ENCODE measurements at regions not wholly inside any gene's neighbourhood (a gene's known extent, or its start where the extent isn't known, plus 50 kb on each side); places are given as distances from the start of the nearest gene placed in this dataset.

- intact Hi-C loops (cut with micrococcal nuclease; ENCODE audit: unreplicated experiment), result no loop called here
Measured at GRCh38 chr2:6589150-6589549, 276.6 kb downstream of the CMPK2 start.

GRCh38 chr2:6590442-6590841 is 275.3 kb downstream of the CMPK2 start:
- H3K36me3 ChIP-seq (ENCODE audit: low read depth), result no peaks in the 10 kb centered on the region
- intact Hi-C loops (cut with micrococcal nuclease; ENCODE audit: unreplicated experiment), result no loop called here
- no peaks in the 10 kb centered on the region for H3K4me1 ChIP-seq (replicated peaks; ENCODE audit: insufficient read depth)
- BruUV-seq (replicated peaks), result no TSS peak
- no peaks in the 10 kb centered on the region for H3F3A ChIP-seq (ENCODE audit: insufficient read depth, low read depth)
- no peak for DNase-seq
- no peaks in the 10 kb centered on the region; the same call in 1 of the 2 replicates for H4K20me1 ChIP-seq (ENCODE audit: insufficient read depth)
- H2AFZ ChIP-seq, result no peak overlapping the region
- H3K4me2 ChIP-seq, result no peak overlapping the region
- no peaks in the 10 kb centered on the region for H3K27me3 ChIP-seq (ENCODE audit: insufficient read depth, low read depth)
- ChIA-PET POLR2A (ENCODE audit: unreplicated experiment) (no interaction called here), CTCF (no interaction called here)
- no peaks in the 10 kb centered on the region for H3K79me2 ChIP-seq (ENCODE audit: low read depth)
- no peak overlapping the region for H3K4me3 ChIP-seq
- no peaks in the 10 kb centered on the region for H3K9me2 ChIP-seq (ENCODE audit: insufficient read depth)
- H3K27ac ChIP-seq, result no peak overlapping the region
- H3K9me3 ChIP-seq (ENCODE audit: insufficient read depth, low read depth), result no peaks in the 10 kb centered on the region
- TF ChIP-seq EZH2 (IDR thresholded peaks at IDR 0.05; ENCODE audit: low read depth), result no peak
- no peak for TF ChIP-seq CTCF (conservative IDR thresholded peaks at IDR 0.05)

More at GRCh38 chr2:6589150-6589549, 276.6 kb downstream of the CMPK2 start:
- Histone ChIP-seq H2AFZ (no peak overlapping the region), H3K9me3 (ENCODE audit: insufficient read depth, low read depth) (no peaks in the 10 kb centered on the region), H4K20me1 (ENCODE audit: insufficient read depth) (no peaks in the 10 kb centered on the region; the same call in 1 of the 2 replicates), H3F3A (ENCODE audit: insufficient read depth, low read depth) (no peaks in the 10 kb centered on the region), H3K27me3 (ENCODE audit: insufficient read depth, low read depth) (no peaks in the 10 kb centered on the region), H3K79me2 (ENCODE audit: low read depth) (no peaks in the 10 kb centered on the region), H3K4me1 (replicated peaks; ENCODE audit: insufficient read depth) (no peaks in the 10 kb centered on the region), H3K4me3 (no peak overlapping the region), H3K27ac (no peak overlapping the region), H3K9me2 (ENCODE audit: insufficient read depth) (no peaks in the 10 kb centered on the region), H3K4me2 (no peak overlapping the region), H3K36me3 (ENCODE audit: low read depth) (no peaks in the 10 kb centered on the region)
- no TSS peak for BruUV-seq (replicated peaks)
- ChIA-PET POLR2A (ENCODE audit: unreplicated experiment) (no interaction called here), CTCF (no interaction called here)
- no peak for DNase-seq
- TF ChIP-seq CTCF (conservative IDR thresholded peaks at IDR 0.05) (no peak), EZH2 (IDR thresholded peaks at IDR 0.05; ENCODE audit: low read depth) (no peak)

- H3K4me1 ChIP-seq (replicated peaks; ENCODE audit: insufficient read depth), result no peaks in the 10 kb centered on the region
- TF ChIP-seq EZH2 (IDR thresholded peaks at IDR 0.05; ENCODE audit: low read depth) (no peak), CTCF (conservative IDR thresholded peaks at IDR 0.05) (no peak)
- ChIA-PET CTCF (no interaction called here), POLR2A (ENCODE audit: unreplicated experiment) (no interaction called here)
- no peaks in the 10 kb centered on the region for H3F3A ChIP-seq (ENCODE audit: insufficient read depth, low read depth)
- H3K79me2 ChIP-seq (ENCODE audit: low read depth), result no peaks in the 10 kb centered on the region
- no peaks in the 10 kb centered on the region for H3K36me3 ChIP-seq (ENCODE audit: low read depth)
- BruUV-seq (replicated peaks), result no TSS peak
- no peaks in the 10 kb centered on the region for H3K27me3 ChIP-seq (ENCODE audit: insufficient read depth, low read depth)
- no peak overlapping the region for H2AFZ ChIP-seq
- H3K9me2 ChIP-seq (ENCODE audit: insufficient read depth), result no peaks in the 10 kb centered on the region
- H3K9me3 ChIP-seq (ENCODE audit: insufficient read depth, low read depth), result no peaks in the 10 kb centered on the region
- H4K20me1 ChIP-seq (ENCODE audit: insufficient read depth), result no peaks in the 10 kb centered on the region
- no peak overlapping the region for H3K4me3 ChIP-seq
- no peak for DNase-seq
- no peak overlapping the region for H3K4me2 ChIP-seq
- intact Hi-C loops (cut with micrococcal nuclease; ENCODE audit: unreplicated experiment), result no loop called here
- H3K27ac ChIP-seq, result no peak overlapping the region
Measured at GRCh38 chr2:6602471-6602870, 263.2 kb downstream of the CMPK2 start.

Data from PC-9 (cell line).